GM18505 (cell line): ENCODE measurements at regions not wholly inside any gene's neighbourhood (a gene's known extent, or its start where the extent isn't known, plus 50 kb on each side); places are given as distances from the start of the nearest gene placed in this dataset.

Source experiments
- ATAC-seq: cut with Tn5 transposase; IDR thresholded peaks from one replicate; pipeline ENCODE4 v1.9.1; 2021; ENCODE audit not compliant: unreplicated experiment
- POLR2A ChIP-seq: IDR thresholded peaks from 4 replicates; pipeline ENCODE4 v1.6.1; 2011; ENCODE audit warnings: borderline replicate concordance; ENCODE audit not compliant: insufficient read depth, insufficient read length; ENCODE audit errors: extremely low read depth

DNA sequence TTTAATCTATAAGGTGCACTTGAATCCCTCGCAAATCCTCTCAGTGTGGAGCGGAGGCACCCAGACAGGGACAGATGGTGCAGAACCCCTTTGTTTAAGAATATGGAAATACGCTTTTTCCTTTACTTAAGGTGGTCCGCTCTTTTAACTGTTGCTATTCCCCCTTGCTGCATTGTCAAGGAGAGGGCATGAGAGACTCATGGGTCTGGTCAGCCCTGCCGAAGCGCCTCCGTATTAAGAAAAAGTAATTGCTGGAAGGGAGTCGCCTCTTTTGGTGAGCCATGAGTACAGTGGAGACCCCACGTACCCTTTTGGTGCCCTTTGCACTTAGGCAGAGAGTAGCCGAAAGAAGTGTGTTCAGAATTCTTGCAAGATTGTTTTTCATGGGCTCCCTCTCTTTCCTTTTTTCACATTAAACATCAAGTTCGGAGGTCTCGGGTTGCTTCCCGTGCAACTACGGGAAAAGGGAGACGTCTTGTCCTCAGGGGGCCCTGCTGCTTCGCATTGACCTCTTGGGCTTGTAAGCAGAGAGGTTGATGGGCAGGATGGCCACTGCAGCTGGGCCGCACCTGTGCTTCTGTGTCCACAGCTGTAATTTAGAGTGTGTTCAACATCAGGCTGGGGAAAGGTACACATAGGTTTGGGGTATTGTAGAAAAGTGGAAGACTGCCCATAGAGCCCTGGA is 109.6 kb downstream of the SPRY1 start:
- no peak for ATAC-seq
- no peak for TF ChIP-seq POLR2A

DNA sequence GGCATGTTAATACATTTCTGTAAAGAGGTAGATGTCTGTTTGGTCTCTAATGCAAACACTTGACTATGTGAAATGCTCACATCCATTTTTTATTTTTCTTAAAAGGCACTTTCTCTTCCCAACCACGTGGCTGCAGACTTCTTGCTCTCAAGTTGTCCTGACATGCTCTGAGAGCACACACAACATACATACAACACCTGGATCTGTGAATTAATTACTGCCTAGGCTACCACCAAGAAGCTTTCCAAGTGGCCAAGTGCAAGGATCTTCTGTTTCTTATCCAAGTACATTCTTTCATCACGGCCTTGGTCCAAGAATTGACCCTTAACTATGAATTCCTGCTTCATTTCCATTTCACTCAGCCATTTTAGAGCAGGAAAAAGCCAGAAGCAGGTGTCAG is 110.8 kb downstream of the SPRY1 start:
- ATAC-seq, result no peak
- no peak for TF ChIP-seq POLR2A

DNA sequence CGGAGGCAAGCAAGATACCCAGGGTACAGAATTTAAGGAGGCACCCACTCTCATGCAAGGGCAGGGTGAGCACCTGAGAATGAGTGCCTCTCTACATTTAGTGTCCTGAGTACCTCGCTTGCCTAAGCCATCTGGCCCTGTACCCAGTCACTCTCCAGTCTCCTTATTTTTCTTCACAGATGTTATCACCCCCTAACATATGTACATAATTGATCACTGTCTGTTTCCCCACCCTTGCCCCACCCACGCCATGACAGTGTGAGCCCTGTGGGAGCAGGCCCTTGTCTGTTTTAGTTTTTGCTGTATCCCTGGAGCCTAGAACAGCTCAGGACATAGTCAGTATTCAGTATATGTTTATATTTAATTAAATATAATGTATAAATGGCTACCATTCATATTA is 113.6 kb downstream of the SPRY1 start:
- TF ChIP-seq POLR2A, result no peak
- no peak for ATAC-seq

DNA sequence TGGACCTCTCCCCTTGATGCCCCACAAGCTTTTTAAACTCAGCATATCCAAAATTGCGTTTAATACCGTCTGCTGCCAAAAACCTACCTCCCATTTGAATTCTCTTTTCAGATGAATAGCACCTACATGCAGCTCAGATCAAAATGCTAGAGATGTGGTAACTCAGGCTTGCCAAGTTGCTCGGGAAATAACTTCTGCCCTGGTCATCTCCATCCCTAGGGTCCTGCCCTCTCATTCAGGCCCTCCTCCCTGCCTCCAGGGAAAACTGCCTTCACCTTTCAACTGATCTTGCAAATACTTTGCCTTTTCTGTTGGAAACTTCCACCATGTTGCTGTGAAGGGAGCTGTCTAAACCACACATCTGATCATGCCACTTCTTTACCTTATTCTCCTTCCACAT is 114.1 kb downstream of the SPRY1 start:
- no peak for TF ChIP-seq POLR2A

DNA sequence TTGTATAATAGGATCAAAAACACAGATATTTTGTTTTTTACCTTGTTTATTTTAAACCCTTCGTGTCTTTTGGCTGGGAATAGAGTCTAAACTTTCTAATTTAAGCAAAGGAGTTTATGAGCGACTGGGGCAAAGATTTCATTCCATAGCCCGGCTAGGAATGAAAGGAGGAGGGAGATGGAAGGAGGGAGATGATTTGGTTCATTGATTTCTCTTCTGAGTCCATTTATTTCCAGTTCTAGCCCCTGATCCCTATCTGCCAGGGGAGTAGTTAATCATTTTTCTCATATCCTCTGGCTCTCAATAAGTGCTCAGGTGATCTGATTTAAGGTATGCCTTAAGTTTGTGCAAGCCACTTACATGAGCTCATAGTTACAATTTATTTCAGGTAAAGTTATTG is 120.0 kb downstream of the SPRY1 start:
- no peak for TF ChIP-seq POLR2A
- no peak for ATAC-seq

More for the DNA sequence above, 114.1 kb downstream of the SPRY1 start:
- ATAC-seq, result no peak

DNA sequence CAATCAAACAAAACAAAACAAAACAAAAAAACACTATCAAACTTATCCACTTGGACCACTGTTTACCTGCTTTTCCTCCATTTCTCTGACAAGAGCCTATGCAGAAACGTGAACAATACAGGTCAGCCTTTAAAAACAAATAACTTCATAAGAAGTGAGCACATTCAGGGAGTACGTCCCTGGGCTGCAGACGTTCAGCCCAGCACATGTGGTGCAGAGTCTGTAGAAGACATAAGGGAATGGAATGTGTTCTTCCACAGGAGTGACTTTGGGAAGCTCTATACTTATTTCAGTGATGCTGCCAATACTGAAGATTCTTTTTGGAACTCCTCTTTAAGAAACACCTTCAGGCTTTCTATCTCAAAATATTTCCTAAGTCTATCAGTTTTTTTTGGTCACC is 120.6 kb downstream of the SPRY1 start:
- TF ChIP-seq POLR2A, result no peak

DNA sequence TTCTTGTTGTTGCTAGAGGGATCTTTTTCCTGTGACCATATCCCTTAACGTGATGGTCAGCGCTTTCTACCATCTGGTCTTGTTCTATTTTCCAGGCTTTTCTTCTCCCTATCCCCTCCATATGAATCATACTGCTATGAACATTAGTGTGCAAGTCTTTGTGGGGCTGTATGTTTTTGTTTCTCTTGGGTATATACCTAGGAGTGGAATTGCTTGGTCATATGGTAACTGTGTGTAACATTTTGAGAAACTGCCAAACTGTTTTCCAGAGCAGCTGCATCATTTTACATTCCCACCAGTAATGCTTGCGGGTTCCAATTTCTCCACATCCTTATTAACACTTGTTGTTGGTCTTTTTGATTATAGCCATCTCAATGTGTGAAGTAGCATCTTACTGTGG is 121.4 kb downstream of the SPRY1 start:
- no peak for ATAC-seq
- no peak for TF ChIP-seq POLR2A

More for the DNA sequence above, 120.6 kb downstream of the SPRY1 start:
- no peak for ATAC-seq

DNA sequence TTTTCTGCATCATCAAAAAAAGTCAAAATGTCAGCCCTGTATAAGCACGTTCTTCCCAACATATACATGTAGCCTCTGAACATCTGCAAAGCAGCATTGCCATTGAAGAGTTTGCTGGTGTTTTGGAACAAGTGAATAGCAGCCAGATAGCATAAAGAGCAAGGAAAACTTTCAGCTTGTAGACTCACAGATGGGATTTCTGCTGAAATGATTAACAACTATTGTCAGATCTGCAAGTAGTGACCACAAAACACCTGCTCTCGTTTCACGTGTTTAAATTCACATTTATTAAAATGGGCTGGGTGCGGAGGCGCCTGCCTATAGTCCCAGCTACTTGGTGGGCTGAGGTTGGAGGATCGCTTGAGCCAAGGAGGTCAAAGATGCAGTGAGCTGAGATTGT is 123.7 kb downstream of the SPRY1 start:
- no peak for ATAC-seq
- no peak for TF ChIP-seq POLR2A

DNA sequence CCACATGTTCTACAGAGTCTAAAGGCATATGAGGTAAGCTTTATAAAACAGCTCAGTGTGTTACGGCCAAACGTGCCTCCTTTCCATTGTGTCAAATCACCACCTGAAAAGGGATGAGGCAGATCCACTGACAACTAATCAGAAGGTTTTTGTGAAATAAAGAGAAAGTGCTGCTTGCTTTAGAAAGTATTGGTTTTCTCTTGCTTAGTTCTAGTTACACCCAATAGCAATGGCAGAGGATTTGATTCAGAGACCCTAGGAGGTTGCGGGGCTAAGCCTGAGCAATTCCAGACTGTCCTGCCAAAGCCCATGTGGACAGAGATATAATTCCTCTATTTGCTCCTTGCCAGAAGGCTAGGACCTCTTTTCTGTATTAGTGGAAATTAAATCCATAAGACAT is 125.5 kb downstream of the SPRY1 start:
- no peak for TF ChIP-seq POLR2A
- ATAC-seq, result no peak

DNA sequence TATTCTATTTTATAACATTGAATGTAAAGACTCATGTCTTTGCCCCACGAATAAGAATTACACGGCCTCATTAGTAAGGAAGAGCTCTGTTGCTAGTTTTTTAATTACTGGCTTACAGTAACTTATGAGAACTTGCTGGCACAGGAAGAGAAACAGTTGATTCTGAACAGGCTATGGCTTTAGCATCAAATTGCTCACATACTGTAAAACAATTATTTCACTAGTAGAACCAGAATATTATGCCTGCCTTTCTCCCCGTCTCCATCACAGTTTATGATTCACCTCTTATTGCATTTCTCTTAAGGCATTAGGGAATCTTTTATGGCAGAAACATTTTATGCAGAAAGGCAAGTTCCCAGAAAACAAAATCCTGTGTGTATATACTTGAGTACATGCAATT is 126.1 kb downstream of the SPRY1 start:
- no peak for TF ChIP-seq POLR2A
- no peak for ATAC-seq

DNA sequence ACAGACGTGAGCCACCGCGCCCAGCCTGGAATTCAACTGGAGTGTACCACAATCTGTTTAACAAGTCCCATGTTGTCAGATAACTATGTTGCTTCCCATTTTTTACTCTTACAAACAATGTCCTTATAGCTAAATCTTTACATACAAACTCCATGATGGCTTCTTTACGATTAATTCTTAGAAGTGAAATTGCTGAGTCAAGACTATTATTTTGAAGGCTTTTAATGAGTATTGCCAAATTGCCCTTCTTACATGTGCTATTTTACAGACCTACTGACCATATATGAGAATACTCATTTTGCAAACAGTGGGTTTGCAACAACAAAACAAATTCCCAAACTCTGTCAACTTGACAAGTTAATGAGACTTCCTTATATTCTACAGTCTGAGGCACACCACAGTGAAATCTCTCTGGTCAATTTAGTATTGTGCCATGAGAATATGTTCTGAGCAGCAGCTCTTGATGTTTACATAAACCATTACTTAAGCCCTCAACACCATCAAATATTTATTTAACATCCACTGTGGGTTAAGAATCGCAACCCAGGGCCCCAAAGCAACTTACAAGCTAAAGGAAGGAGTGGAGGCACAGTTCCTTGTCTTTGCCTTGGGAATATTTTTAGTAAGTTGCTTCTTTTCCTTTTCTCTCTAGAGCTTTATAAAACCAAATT is 128.5 kb downstream of the SPRY1 start:
- no peak for ATAC-seq
- TF ChIP-seq POLR2A, result no peak

DNA sequence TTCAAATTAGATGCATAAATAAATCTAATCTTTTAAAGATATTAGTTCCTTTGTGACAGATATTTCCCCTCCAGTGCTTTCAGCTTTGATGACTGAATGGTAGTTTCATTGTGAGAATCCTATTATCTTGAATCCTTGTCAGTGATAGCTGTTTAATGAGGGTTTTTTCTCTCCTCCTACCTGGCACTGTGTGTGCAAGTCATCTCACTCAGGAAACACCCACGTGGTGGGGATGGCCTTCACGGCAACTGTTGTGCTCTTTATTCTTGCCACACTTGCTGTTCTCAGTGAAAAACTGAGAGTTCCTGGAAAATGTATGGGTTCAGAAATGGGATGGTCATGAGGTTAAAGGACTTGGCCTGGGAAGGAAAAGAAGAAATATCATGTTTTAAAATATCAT is 129.9 kb downstream of the SPRY1 start:
- TF ChIP-seq POLR2A, result no peak
- no peak for ATAC-seq

DNA sequence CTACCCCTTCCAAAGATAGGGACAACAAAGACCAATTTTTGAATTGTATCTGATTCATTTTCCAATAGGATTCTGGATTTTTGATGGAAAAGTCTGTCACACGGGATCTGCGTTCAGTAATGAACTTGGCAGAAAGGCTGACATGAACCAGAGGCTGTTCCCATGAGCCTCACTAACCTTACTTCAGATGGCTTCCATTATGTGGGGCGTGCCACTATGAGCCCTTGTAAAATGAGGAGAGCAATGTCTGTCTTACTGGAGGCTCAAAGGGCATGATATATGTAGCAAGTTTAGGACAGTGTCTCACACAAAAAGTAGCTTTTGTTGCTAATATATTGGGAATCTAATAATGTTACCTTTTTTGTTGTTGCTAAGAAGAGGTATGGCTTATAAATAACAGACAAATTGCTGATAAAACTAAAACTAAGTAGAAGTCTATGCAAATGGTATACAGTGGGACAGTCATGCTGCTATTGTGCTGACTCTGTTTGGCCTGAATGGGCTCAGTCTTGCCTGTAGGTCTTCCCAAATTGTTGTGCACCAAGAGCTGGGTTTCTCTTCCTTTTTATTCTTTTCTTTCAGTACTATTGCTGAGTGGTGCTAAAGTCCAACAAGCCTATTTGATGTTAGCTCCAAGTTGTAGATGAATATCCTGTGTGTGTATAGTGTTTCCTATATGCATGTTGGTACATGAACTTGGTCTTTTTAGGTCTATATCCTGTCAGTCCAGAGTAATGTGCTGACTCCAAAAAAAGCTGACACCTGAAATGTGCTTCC is 132.1 kb downstream of the SPRY1 start:
- TF ChIP-seq POLR2A, result no peak
- no peak for ATAC-seq

DNA sequence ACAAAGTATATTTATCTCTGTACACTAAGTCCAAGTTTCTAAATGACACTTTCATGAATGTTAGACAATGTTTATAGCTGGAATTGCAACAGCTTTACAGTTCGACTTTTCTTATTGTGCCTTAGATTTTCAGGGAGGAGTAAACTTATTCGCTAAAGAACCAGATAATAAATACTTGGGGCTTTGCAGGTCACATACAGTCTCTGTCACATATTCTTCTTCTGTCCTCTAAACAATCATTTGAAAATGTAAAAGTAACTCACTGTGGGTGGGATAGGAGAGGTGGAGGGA is 132.6 kb downstream of the SPRY1 start:
- ATAC-seq, result no peak
- no peak for TF ChIP-seq POLR2A
